ENCODE measurements at regions not wholly inside any gene's neighbourhood (a gene's known extent, or its start where the extent isn't known, plus 50 kb on each side); places are given as distances from the start of the nearest gene placed in this dataset.

- DNase-seq, result no peak
- no peaks in the 10 kb centered on the region for H3K36me3 ChIP-seq
- H3K27me3 ChIP-seq (ENCODE audit: low read depth), result no peaks in the 10 kb centered on the region
- intact Hi-C loops (cut with micrococcal nuclease), result no loop called here
- no peaks in the 10 kb centered on the region for H3K9me3 ChIP-seq (replicated peaks)
- no peaks in the 10 kb centered on the region for H3K4me1 ChIP-seq
- no peak for TF ChIP-seq CTCF (IDR thresholded peaks at IDR 0.05; ENCODE audit: borderline replicate concordance)
- H3K4me3 ChIP-seq, result no peak overlapping the region
- no peak overlapping the region for H3K27ac ChIP-seq (replicated peaks)
These were observed 971.0 kb upstream of the GYPC start for GRCh38 chr2:125684932-125685331.

- intact Hi-C loops (cut with micrococcal nuclease), result no loop called here
- Histone ChIP-seq H3K27me3 (ENCODE audit: low read depth) (no peaks in the 10 kb centered on the region), H3K4me1 (no peaks in the 10 kb centered on the region), H3K4me3 (no peak overlapping the region), H3K36me3 (no peaks in the 10 kb centered on the region), H3K9me3 (replicated peaks) (no peaks in the 10 kb centered on the region), H3K27ac (replicated peaks) (no peak overlapping the region)
- TF ChIP-seq CTCF (IDR thresholded peaks at IDR 0.05; ENCODE audit: borderline replicate concordance), result no peak
- DNase-seq, result no peak
These were observed 959.4 kb upstream of the GYPC start for GRCh38 chr2:125696560-125696959.

GRCh38 chr2:125698280-125698679 lies 957.7 kb upstream of the GYPC start:
- Histone ChIP-seq H3K4me3 (no peak overlapping the region), H3K9me3 (replicated peaks) (no peaks in the 10 kb centered on the region), H3K36me3 (no peaks in the 10 kb centered on the region), H3K4me1 (no peaks in the 10 kb centered on the region), H3K27ac (replicated peaks) (no peak overlapping the region), H3K27me3 (ENCODE audit: low read depth) (no peaks in the 10 kb centered on the region)
- intact Hi-C loops (cut with micrococcal nuclease), result no loop called here
- DNase-seq, result no peak
- TF ChIP-seq CTCF (IDR thresholded peaks at IDR 0.05; ENCODE audit: borderline replicate concordance), result no peak

- H3K4me3 ChIP-seq, result no peak overlapping the region
- no peaks in the 10 kb centered on the region for H3K36me3 ChIP-seq
- no peak for DNase-seq
- no peaks in the 10 kb centered on the region for H3K4me1 ChIP-seq
- H3K9me3 ChIP-seq (replicated peaks), result no peaks in the 10 kb centered on the region
- H3K27ac ChIP-seq (replicated peaks), result no peak overlapping the region
- no peaks in the 10 kb centered on the region for H3K27me3 ChIP-seq (ENCODE audit: low read depth)
- intact Hi-C loops (cut with micrococcal nuclease), result no loop called here
- no peak for TF ChIP-seq CTCF (IDR thresholded peaks at IDR 0.05; ENCODE audit: borderline replicate concordance)
These were observed 954.9 kb upstream of the GYPC start for GRCh38 chr2:125701070-125701469.

GRCh38 chr2:125707611-125708010 lies 948.3 kb upstream of the GYPC start:
- TF ChIP-seq CTCF (IDR thresholded peaks at IDR 0.05; ENCODE audit: borderline replicate concordance), result no peak
- H3K4me1 ChIP-seq, result no peaks in the 10 kb centered on the region
- intact Hi-C loops (cut with micrococcal nuclease), result no loop called here

GRCh38 chr2:125710561-125710960 lies 945.4 kb upstream of the GYPC start:
- no peak overlapping the region for H3K4me3 ChIP-seq
- H3K27ac ChIP-seq (replicated peaks), result no peak overlapping the region
- H3K27me3 ChIP-seq (ENCODE audit: low read depth), result no peaks in the 10 kb centered on the region
- intact Hi-C loops (cut with micrococcal nuclease), result no loop called here
- no peaks in the 10 kb centered on the region for H3K36me3 ChIP-seq
- H3K9me3 ChIP-seq (replicated peaks), result no peaks in the 10 kb centered on the region
- no peak for DNase-seq
- TF ChIP-seq CTCF (IDR thresholded peaks at IDR 0.05; ENCODE audit: borderline replicate concordance), result no peak
- no peaks in the 10 kb centered on the region for H3K4me1 ChIP-seq

More at GRCh38 chr2:125707611-125708010, 948.3 kb upstream of the GYPC start:
- Histone ChIP-seq H3K36me3 (no peaks in the 10 kb centered on the region), H3K27me3 (ENCODE audit: low read depth) (no peaks in the 10 kb centered on the region), H3K9me3 (replicated peaks) (no peaks in the 10 kb centered on the region), H3K27ac (replicated peaks) (no peak overlapping the region), H3K4me3 (no peak overlapping the region)
- no peak for DNase-seq

All from left ventricle myocardium inferior (tissue), 1 donor.